Gastrocnemius medialis (tissue), 4 donors: ENCODE measurements at regions not wholly inside any gene's neighbourhood (a gene's known extent, or its start where the extent isn't known, plus 50 kb on each side); places are given as distances from the start of the nearest gene placed in this dataset.

Source experiments
- ATAC-seq, 2 donors: fragments of 150-250 bp; one replicate each; pipeline ENCODE4 v1.9.1; 2016
- DNase-seq, 2 donors: peaks; one replicate each; pipeline ENCODE4 v3.0.0-alpha.2; 2019
- H3K27ac ChIP-seq, 4 donors: fragments of 200-600 bp; sonication (generic); 1 replicate in 1 of 4; 2 replicates in 3 of 4; pipeline ENCODE4 v1.5.1; 2016 to 2018; ENCODE audit warnings: mild to moderate bottlenecking in 2 of 4, moderate library complexity in 1 of 4
- H3K27me3 ChIP-seq, 3 donors: fragments of 200-600 bp; sonication (generic) in 2 of 3; 1 replicate in 1 of 3; 2 replicates in 2 of 3; pipeline versions ENCODE4 v1.5.1 to v1.6.0; 2016 to 2019; ENCODE audit warnings: mild to moderate bottlenecking in 1 of 3, moderate library complexity in 1 of 3
- H3K36me3 ChIP-seq, 2 donors: fragments of 200-600 bp; sonication (generic) in 1 of 2; one replicate each; pipeline ENCODE4 v1.5.1; 2017 to 2018
- H3K4me1 ChIP-seq, 2 donors: fragments of 200-600 bp; sonication (generic) in 1 of 2; one replicate each; pipeline ENCODE4 v1.5.1; 2016 to 2017; ENCODE audit warnings: mild to moderate bottlenecking in 2 of 2
- H3K4me3 ChIP-seq, 4 donors: fragments of 200-600 bp; sonication (generic) in 3 of 4; 1 replicate in 1 of 4; 2 replicates in 3 of 4; pipeline ENCODE4 v1.5.1; 2016 to 2019; ENCODE audit warnings: mild to moderate bottlenecking in 2 of 4
- H3K9me3 ChIP-seq, 3 donors: fragments of 200-600 bp; sonication (generic) in 2 of 3; 1 replicate in 1 of 3; 2 replicates in 2 of 3; pipeline ENCODE4 v1.5.1; 2016 to 2019
- CTCF ChIP-seq, 5 experiments: fragments of 450-650 bp in 3 of 5; fragments of 200-600 bp in 2 of 5; sonication (generic) in 2 of 5; IDR thresholded peaks in 4 of 5; conservative IDR thresholded peaks in 1 of 5; 1 replicate in 4 of 5; 2 replicates in 1 of 5; pipeline ENCODE4 v1.5.1; 2016 to 2019; ENCODE audit warnings: antibody characterized with exemption in 5 of 5, mild to moderate bottlenecking in 3 of 5, moderate library complexity in 3 of 5
- POLR2A ChIP-seq, 2 donors: fragments of 450-650 bp; IDR thresholded peaks; one replicate each; pipeline ENCODE4 v1.6.1; 2017; ENCODE audit warnings: antibody characterized with exemption in 2 of 2, mild to moderate bottlenecking in 2 of 2, moderate library complexity in 2 of 2
- in situ Hi-C, 4 donors: fragments of 200-750 bp; cut with MboI; loops; one replicate each; pipeline versions ENCODE4 v1.15.0 to v1.8.0; 2017; ENCODE audit warnings: low sequenced_read_pairs in 4 of 4
- intact Hi-C: fragments of 100-400 bp; cut with DNase I; formaldehyde crosslinking; loops from one replicate; pipeline ENCODE4 v1.15.1; 2023; ENCODE audit warnings: low total_unique reads

- no peak for TF ChIP-seq POLR2A (IDR thresholded peaks at IDR 0.05)
- TF ChIP-seq CTCF (IDR thresholded peaks at IDR 0.05 in 4 of 5, conservative IDR thresholded peaks at IDR 0.05 in 1 of 5) = no peak
- DNase-seq = no peak
- H3K36me3 ChIP-seq = no peaks in the 10 kb centered on the region
- no peaks in the 10 kb centered on the region for H3K9me3 ChIP-seq
- no peak for ATAC-seq
- no peak overlapping the region for H3K4me3 ChIP-seq
- H3K27me3 ChIP-seq = no peaks in the 10 kb centered on the region
- no peaks in the 10 kb centered on the region for H3K4me1 ChIP-seq
- intact Hi-C loops = no loop called here
- in situ Hi-C loops = no loop called here
- no peak overlapping the region for H3K27ac ChIP-seq
Measured at GRCh38 chr4:185903205-185903604, 91.2 kb upstream of the SORBS2 start.

- Histone ChIP-seq H3K27me3 (no peaks in the 10 kb centered on the region), H3K27ac (no peak overlapping the region), H3K4me3 (no peak overlapping the region), H3K9me3 (no peaks in the 10 kb centered on the region), H3K36me3 (no peaks in the 10 kb centered on the region), H3K4me1 (no peaks in the 10 kb centered on the region)
- DNase-seq = no peak
- TF ChIP-seq CTCF (IDR thresholded peaks at IDR 0.05 in 4 of 5, conservative IDR thresholded peaks at IDR 0.05 in 1 of 5) (no peak), POLR2A (IDR thresholded peaks at IDR 0.05) (no peak)
- intact Hi-C loops = no loop called here
- in situ Hi-C loops = no loop called here
- no peak for ATAC-seq
Measured at GRCh38 chr4:185904381-185904780, 92.4 kb upstream of the SORBS2 start.

- no peaks in the 10 kb centered on the region for H3K4me1 ChIP-seq
- intact Hi-C loops = no loop called here
- H3K27ac ChIP-seq = no peak overlapping the region
- no peaks in the 10 kb centered on the region for H3K27me3 ChIP-seq
- DNase-seq (no peak), ATAC-seq (no peak)
- in situ Hi-C loops = no loop called here
- H3K4me3 ChIP-seq = no peak overlapping the region
- H3K9me3 ChIP-seq = no peaks in the 10 kb centered on the region
- no peaks in the 10 kb centered on the region for H3K36me3 ChIP-seq
- TF ChIP-seq CTCF (IDR thresholded peaks at IDR 0.05 in 4 of 5, conservative IDR thresholded peaks at IDR 0.05 in 1 of 5) = no peak
- TF ChIP-seq POLR2A (IDR thresholded peaks at IDR 0.05) = no peak
Measured at GRCh38 chr4:185909972-185910371, 98.0 kb upstream of the SORBS2 start.

- Histone ChIP-seq H3K4me3 (no peak overlapping the region), H3K36me3 (no peaks in the 10 kb centered on the region), H3K27ac (no peak overlapping the region), H3K27me3 (no peaks in the 10 kb centered on the region), H3K9me3 (no peaks in the 10 kb centered on the region), H3K4me1 (no peaks in the 10 kb centered on the region)
- ATAC-seq (no peak), DNase-seq (no peak)
- in situ Hi-C loops (no loop called here), intact Hi-C loops (no loop called here)
- TF ChIP-seq CTCF (IDR thresholded peaks at IDR 0.05 in 4 of 5, conservative IDR thresholded peaks at IDR 0.05 in 1 of 5) (no peak), POLR2A (IDR thresholded peaks at IDR 0.05) (no peak)
Measured at GRCh38 chr4:185911556-185912064, 99.6 kb upstream of the SORBS2 start.

GRCh38 chr4:185912779-185913178 lies 100.8 kb upstream of the SORBS2 start:
- H3K27ac ChIP-seq = no peak overlapping the region

More at GRCh38 chr4:185912779-185913178, 100.8 kb upstream of the SORBS2 start:
- intact Hi-C loops = no loop called here
- TF ChIP-seq CTCF (IDR thresholded peaks at IDR 0.05 in 4 of 5, conservative IDR thresholded peaks at IDR 0.05 in 1 of 5) (no peak), POLR2A (IDR thresholded peaks at IDR 0.05) (no peak)
- no peaks in the 10 kb centered on the region for H3K27me3 ChIP-seq
- no peak for DNase-seq
- no peaks in the 10 kb centered on the region for H3K36me3 ChIP-seq
- no peak overlapping the region for H3K4me3 ChIP-seq
- in situ Hi-C loops = no loop called here
- no peaks in the 10 kb centered on the region for H3K9me3 ChIP-seq
- ATAC-seq = no peak
- H3K4me1 ChIP-seq = no peaks in the 10 kb centered on the region
